K562 (cell line): ENCODE measurements at regions not wholly inside any gene's neighbourhood (a gene's known extent, or its start where the extent isn't known, plus 50 kb on each side); places are given as distances from the start of the nearest gene placed in this dataset.

ENCODE experiments used
- CHD7 ChIP-seq: fragments of 200-600 bp; sonication (generic); IDR thresholded peaks from one replicate; pipeline ENCODE4 v1.6.1; 2012; ENCODE audit warnings: mild to moderate bottlenecking, low read depth, low read length, inconsistent platforms
- HDAC2 ChIP-seq: fragments of 450-650 bp; IDR thresholded peaks from 2 replicates; pipeline ENCODE4 v1.6.1; 2016; ENCODE audit warnings: mild to moderate bottlenecking
- HNRNPUL1 ChIP-seq: fragments of 200-400 bp; formaldehyde crosslinking; IDR thresholded peaks from 2 replicates; pipeline ENCODE4 v1.6.1; 2017; ENCODE audit warnings: low read length
- KDM1A ChIP-seq, 2 experiments: fragments of 450-650 bp; IDR thresholded peaks; 2 replicates each; pipeline ENCODE4 v1.6.1; 2016; ENCODE audit warnings: mild to moderate bottlenecking in 2 of 2
- MTF1 ChIP-seq: fragments of 250-450 bp; sonication (Bioruptor Pico); IDR thresholded peaks from 2 replicates; pipeline ENCODE4 v1.9.0; 2021; ENCODE audit warnings: moderate library complexity, mild to moderate bottlenecking, inconsistent platforms, borderline replicate concordance
- NFYB ChIP-seq: IDR thresholded peaks from 2 replicates; pipeline ENCODE4 v1.6.1; 2011; ENCODE audit warnings: mild to moderate bottlenecking, moderate library complexity; ENCODE audit not compliant: insufficient read length; ENCODE audit errors: extremely low read depth
- RNF2 ChIP-seq: sonication (generic); IDR thresholded peaks from 2 replicates; pipeline ENCODE4 v1.6.1; 2016
- ZNF589 ChIP-seq: fragments of 200-800 bp; sonication (Bioruptor generic); IDR thresholded peaks from 2 replicates; pipeline ENCODE4 v1.6.1; 2016; ENCODE audit warnings: low read depth, missing genetic modification characterization, missing compliant biosample characterization

- TF ChIP-seq CHD7 (no peak), NFYB (no peak), RNF2 (no peak), MTF1 (CRISPR knock-in tag) (no peak), KDM1A (IDR thresholded peaks at IDR 0.05) (no peak), ZNF589 (CRISPR knock-in tag) (no peak), HDAC2 (no peak), HNRNPUL1 (no peak)
Measured at GRCh38 chr4:186416451-186417060, 138.8 kb downstream of the MTNR1A start (continued).
